ENCODE measurements at regions not wholly inside any gene's neighbourhood (a gene's known extent, or its start where the extent isn't known, plus 50 kb on each side); places are given as distances from the start of the nearest gene placed in this dataset.
A peak's percentile ranks its signal among the peaks of the same experiment; 100 is the strongest.

DNA sequence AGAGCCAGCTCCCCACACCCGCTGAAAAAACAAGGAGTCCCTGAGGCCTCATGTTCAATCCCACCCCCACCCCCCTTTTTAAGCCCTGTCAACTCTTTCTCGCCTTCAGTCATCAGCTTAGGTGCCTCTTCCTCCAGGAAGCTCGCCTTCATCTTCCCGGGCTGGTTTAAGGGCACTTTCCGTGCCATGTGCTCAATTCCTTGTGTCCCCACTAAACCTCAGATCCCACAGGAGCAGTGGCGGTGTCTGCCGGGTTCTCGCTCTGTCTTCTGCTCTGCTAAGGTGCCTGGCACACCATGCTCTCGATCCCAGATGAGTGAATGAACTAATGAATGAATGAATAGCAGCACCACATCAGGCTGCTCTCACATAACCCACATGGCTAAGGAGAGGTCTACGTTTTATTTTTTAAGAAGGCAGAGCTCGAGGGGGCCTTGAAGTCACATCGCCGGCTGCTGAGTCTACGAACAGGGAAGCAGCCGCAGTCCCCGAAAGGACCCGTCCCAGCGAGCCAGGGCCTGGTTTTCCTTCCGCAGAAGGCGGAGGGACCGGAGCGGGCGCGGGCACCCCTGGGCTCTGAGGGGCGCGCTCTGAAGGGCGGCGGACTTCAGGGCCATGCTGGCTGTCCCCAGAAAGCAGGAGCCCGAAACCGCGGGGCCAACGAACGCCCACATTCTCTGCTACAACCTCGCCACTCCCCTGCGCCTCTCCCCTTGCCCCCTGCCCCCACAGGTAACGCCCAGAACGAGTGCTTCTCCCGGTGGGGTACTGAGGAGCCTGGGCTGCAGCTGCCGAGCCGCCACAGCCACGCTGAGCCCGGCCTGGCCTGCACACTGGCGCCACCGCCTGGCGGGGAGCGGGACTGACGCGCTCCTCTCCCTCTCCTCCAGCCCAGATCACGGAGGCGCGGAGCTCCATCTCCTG lies 73.4 kb upstream of the KCNMA1 start:
- DNase-seq, result peak; percentile 96

DNA sequence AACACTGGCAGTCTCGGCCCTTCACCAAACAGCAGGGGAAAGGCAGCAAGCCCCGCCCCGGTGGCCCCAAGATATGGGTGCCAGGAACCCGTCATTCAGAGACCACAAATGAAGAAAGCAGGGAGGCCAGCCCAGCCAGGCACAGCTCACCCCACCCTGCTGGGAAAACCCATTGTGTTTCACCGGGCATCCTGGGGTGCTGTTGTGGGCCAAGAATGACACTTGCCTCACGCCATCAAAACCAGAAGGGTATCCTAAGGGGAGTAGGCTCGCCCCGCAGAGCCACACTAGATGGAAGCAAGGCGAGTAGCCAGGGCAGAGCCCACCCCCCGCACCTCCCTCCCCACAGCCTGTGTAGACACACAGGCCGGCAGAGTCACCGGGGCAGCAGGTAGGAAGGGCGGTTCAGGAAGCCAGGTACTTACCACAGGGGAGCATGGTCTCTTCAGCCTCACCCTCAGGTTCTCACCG lies 72.5 kb upstream of the KCNMA1 start:
- DNase-seq, result no peak

DNA sequence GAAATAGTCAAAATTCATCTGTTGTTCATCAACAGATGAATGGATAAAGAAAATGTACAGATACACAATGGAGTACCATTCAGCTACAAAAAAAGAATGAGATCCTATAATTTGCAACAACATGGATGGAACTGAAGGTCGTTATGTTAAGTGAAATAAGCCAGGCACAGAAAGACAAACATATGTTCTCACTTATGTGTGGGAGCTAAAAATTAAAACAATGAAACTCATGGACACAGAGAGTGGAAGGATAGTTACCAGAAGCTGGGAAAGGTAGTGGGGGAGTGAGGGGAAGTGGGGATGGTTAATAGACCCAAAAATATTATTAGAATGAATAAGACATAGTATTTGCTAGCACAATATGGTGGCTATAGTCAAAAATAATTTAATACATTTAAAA lies 70.0 kb upstream of the KCNMA1 start:
- no peak for DNase-seq

DNA sequence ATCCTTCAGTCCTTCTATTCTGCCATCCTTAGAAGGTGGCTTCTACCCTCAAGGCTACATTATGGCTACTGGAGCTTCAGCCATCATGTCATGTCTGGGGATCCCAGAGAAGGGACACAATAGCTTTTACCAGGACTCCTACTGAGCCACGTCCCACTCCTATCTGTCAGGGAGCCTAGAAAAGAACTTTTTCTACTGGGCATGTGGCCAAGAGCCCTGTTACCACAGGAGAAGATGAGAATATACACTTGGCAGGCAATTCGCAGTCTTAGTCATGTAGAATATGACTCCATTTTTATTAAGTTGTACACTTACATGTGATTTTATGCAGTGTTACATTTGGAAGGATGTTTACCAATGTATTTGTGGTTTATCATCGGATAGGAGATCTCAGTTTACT lies 64.6 kb upstream of the KCNMA1 start:
- no peak for DNase-seq

DNA sequence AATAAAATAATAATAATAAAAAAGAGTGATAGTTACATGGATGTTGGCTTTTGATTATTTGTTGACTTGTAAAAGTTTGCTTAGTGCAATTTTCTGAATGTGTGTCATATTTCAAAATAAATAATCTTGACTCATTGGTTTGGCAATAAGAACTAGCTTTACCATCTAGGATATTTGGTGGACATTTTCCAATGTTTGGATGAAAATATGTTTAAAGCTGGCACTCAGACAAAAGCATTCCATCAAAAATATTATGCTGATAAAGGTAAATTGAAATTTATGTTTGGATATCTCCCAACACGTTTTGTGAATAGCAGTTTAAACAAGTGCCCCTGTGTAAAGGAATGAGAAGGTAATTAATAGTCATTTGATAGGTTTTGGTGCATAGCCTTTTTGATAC lies 62.5 kb upstream of the KCNMA1 start:
- DNase-seq, result no peak

DNA sequence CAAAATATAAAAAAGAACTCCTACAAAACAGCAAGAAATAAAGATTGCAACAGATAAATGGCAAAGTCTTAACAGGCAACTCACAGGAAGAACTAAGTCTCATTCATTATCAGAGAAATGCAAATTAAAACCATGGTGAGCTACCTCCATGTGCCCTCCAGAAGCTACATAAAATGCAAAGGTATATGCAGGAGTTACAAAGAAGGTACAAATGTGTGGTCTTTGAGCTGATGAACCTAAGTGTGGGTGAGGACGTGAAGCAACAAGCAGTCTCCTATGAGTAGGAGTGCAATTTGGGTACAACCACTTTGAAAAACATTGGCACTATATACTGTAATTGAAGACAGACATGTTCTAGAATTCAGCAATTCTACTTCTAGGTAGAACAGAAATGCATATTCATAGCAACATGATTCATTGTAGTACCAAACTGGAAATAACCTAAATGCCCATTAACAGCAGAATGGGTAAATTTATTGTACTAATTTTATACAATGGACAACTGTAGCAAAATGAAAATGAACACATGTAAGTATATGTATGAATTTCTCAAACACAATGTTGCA lies 61.6 kb upstream of the KCNMA1 start:
- no peak for DNase-seq

DNA sequence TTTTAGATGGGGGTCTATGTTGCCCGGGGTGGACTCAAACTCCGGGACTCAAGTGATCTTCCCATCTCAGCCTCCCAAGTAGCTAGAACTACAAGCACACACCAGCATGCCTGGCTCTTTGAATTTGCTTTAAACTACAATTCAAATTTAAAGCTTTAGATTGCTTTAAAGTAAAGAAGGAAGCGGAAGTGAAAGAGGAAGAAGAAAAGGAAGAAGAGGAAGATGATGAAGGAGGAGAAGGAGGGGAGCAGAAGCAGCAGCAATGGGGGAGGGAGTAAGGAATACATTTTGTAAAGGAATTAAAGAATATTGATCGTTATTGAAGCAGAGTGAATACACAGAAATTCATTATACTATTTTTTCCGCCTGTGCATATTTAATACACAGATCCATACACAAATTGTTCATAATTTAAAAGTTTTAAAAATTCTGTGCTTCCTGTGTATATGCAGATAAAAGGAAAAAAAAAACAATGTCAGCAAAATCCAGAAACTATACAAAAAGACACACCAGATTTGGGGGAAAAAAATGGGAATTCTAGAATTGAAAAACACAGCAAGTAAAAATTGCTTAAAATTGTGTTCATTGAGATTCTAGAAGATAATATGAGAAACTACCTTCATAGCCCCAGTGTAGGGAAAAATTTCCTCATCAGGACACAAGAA lies 60.8 kb upstream of the KCNMA1 start:
- DNase-seq, result no peak

DNA sequence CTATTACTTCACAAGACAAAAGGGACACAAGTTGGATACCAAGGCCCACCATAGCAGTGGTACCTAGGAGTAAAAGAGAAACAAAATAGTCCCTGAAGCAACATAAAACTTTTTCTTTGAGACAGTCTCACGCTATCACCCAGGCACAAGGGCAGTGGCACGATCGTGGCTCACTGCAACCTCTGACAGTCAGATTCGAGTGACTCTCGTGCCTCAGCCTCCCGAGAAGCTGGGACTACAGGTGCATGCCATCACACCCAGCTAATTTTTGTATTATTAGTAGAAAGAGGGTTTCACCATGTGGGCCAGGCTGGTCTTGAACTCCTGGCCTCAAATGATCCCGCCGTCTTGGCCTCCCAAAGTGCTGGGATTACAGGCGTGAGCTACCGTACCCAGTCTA lies 59.0 kb upstream of the KCNMA1 start:
- DNase-seq, result no peak

DNA sequence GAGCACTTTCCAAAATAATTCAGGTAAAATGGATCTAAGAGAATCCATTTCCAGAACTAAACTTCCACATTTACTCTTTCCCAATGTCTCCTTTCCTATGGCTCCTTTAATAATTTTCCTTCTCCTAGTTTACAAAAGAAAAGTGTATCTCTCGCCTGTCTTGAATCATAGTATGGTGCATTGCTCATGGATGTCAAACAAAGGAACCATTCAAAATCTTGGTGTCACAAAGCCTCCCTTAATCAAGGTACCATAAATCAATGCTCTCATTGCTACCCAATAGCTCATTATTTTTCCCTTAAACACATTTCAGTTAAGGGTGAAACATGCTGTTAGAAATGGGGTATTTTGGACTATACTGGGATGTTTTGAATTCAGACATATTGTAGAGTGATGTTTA lies 57.6 kb upstream of the KCNMA1 start:
- DNase-seq, result no peak

DNA sequence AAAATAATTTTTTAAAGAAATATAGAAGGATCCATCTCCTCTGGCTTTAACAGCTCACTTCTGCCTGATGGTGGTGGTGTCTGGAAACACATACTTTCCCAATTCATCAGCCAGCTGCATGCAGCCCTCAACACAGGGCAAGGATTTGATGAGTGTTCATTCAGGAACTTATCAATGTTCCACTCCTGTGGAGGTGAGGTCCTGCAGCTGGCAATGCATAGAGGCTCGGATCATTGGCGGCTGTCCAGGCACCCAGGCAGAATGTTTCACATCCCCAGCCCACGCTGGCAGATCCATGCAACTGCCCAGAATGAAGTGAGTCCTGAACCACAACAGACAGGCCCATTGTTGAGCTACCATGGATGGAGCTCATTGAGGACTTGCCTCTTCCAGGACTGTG lies 55.2 kb upstream of the KCNMA1 start:
- no peak for DNase-seq

DNA sequence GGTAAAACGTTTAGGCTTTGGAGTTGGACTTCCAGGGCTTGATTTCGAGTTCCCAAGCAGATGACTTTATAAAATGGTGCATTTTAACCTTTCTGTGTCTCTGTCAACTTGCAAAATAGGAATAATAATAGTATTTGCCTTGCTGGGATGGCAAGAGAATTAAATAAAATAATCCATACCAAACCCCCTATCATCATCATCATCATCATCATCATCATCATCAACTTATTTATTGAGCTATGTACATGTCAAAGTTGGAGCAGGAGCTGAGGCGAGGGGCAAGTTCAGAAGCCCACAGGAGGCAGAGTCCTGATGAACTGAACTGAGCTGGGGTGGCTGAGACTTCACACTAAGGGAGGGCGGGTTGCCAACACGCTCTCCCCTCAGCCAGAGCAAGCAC lies 51.7 kb upstream of the KCNMA1 start:
- no peak for DNase-seq

DNA sequence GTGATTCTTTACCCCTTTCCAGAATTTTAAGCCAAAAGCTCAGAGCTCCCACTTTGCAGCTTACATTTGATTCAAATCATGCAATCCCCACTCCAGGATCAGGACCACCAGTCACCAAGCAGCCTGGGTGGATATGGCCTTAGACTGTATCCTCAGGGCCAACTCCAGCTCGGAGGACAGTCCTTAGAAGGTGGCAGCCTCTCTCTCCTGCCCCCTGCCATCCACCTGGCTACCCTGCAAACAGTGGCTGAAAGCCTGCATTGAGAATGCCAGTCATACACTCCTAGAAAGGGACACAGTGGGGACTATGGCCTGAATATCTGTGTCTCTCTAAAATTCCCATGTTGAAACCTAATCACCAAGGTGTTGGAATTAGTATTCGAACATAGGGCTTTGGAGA lies 50.0 kb upstream of the KCNMA1 start:
- DNase-seq, result no peak
